ENCODE measurements at regions not wholly inside any gene's neighbourhood (a gene's known extent, or its start where the extent isn't known, plus 50 kb on each side); places are given as distances from the start of the nearest gene placed in this dataset.
"Not testable (repeated sequence)": the region's sequence is repeated elsewhere in the genome, so short reads cannot be mapped to it uniquely, and the experiment has no call there.

GRCh38 chr18:71336576-71337210, 1047.8 kb downstream of the SOCS6 start:
- no peak for DNase-seq

GRCh38 chr18:71329563-71329962, 1040.7 kb downstream of the SOCS6 start:
- no peak for DNase-seq

- no peak for DNase-seq
Measured at GRCh38 chr18:71329114-71329513, 1040.3 kb downstream of the SOCS6 start.

GRCh38 chr18:71327850-71328249, 1039.0 kb downstream of the SOCS6 start:
- DNase-seq, result peak; percentile 19

- DNase-seq, result no peak
Measured at GRCh38 chr18:71327441-71327840, 1038.6 kb downstream of the SOCS6 start.

GRCh38 chr18:71326826-71327225, 1038.0 kb downstream of the SOCS6 start:
- DNase-seq, result no peak

GRCh38 chr18:71324356-71324755, 1035.5 kb downstream of the SOCS6 start:
- DNase-seq, result no peak

GRCh38 chr18:71322201-71322600, 1033.4 kb downstream of the SOCS6 start:
- DNase-seq, result no peak

GRCh38 chr18:71321319-71321718, 1032.5 kb downstream of the SOCS6 start:
- no peak for DNase-seq

GRCh38 chr18:71304856-71305255, 1016.0 kb downstream of the SOCS6 start:
- no peak for DNase-seq

GRCh38 chr18:71303743-71304142, 1014.9 kb downstream of the SOCS6 start:
- not testable (repeated sequence) for DNase-seq

- DNase-seq, result no peak
Measured at GRCh38 chr18:71301596-71301995, 1012.8 kb downstream of the SOCS6 start.

GRCh38 chr18:71294201-71294600, 1005.4 kb downstream of the SOCS6 start:
- not testable (repeated sequence) for DNase-seq

- DNase-seq, result no peak
Measured at GRCh38 chr18:71293322-71293721, 1004.5 kb downstream of the SOCS6 start.

GRCh38 chr18:71287268-71287667, 998.4 kb downstream of the SOCS6 start:
- DNase-seq, result no peak

GRCh38 chr18:71252351-71252865, 963.6 kb downstream of the SOCS6 start:
- DNase-seq, result no peak

- no peak for DNase-seq
Measured at GRCh38 chr18:71250191-71250590, 961.3 kb downstream of the SOCS6 start.

- no peak for DNase-seq
Measured at GRCh38 chr18:71249791-71250190, 960.9 kb downstream of the SOCS6 start.

GRCh38 chr18:71242981-71243380, 954.1 kb downstream of the SOCS6 start:
- DNase-seq, result no peak

GRCh38 chr18:71238974-71239624, 950.3 kb downstream of the SOCS6 start:
- DNase-seq, result no peak

- no peak for DNase-seq
Measured at GRCh38 chr18:71237641-71238040, 948.8 kb downstream of the SOCS6 start.

- DNase-seq, result no peak
Measured at GRCh38 chr18:71233177-71233576, 944.3 kb downstream of the SOCS6 start.

- no peak for DNase-seq
Measured at GRCh38 chr18:71223486-71223885, 934.6 kb downstream of the SOCS6 start.

GRCh38 chr18:71221405-71221804, 932.6 kb downstream of the SOCS6 start:
- DNase-seq, result no peak

- DNase-seq, result not testable (repeated sequence)
Measured at GRCh38 chr18:71212739-71213138, 923.9 kb downstream of the SOCS6 start.
